ENCODE measurements at regions not wholly inside any gene's neighbourhood (a gene's known extent, or its start where the extent isn't known, plus 50 kb on each side); places are given as distances from the start of the nearest gene placed in this dataset.
"Not testable (repeated sequence)": the region's sequence is repeated elsewhere in the genome, so short reads cannot be mapped to it uniquely, and the experiment has no call there.

DNA sequence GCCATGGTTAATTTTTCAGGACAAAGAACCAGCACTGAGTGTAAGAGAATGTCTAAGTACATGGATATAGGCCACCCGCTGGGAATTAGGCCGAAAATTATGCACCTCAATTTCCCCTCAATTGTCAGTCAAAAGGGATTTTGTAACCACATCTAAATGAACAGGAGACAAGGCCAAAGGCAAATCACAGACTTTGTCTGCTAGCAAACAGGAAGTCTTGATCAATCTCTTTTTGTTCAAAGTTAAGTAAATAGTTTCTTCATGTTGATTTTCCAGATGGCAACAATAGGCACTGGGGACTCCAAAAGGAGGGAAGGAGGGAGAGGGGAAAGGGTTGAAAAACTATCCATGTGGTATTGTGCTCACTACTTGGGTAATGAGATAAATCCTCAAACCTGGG is 276.0 kb downstream of the COG6 start:
- no peaks in the 10 kb centered on the region for H3K27me3 ChIP-seq
- no peak for DNase-seq (ENCODE audit: low spot score in 2 of 2)
- no peaks in the 10 kb centered on the region for H3K36me3 ChIP-seq
- H3K9me3 ChIP-seq, result peaks cover 0 to 3% of the 10 kb centered on the region in 2 donors
- H3K4me1 ChIP-seq, result no peaks in the 10 kb centered on the region
- intact Hi-C loops (cut with DNase I; ENCODE audit: low total_unique reads), result no loop called here
- no peak for TF ChIP-seq POLR2A (IDR thresholded peaks at IDR 0.05)
- TF ChIP-seq CTCF (IDR thresholded peaks at IDR 0.05), result no peak
- no peak for TF ChIP-seq POLR2AphosphoS5 (IDR thresholded peaks at IDR 0.05)
- no peak overlapping the region for H3K27ac ChIP-seq
- H3K4me3 ChIP-seq, result no peak overlapping the region

DNA sequence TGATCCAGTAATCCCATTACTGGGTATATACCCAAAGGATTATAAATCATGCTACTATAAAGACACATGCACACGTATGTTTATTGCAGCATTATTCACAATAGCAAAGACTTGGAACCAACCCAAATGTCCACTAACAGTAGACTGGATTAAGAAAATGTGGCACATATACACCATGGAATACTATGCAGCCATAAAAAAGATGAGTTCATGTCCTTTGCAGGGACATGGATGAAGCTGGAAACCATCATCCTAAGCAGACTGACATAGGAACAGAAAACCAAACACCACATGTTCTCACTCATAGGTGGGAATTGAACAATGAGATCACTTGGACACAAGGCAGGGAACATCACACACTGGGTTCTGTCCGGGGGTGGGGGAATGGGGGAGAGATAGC is 277.1 kb downstream of the COG6 start:
- H3K27ac ChIP-seq; H3K27me3 ChIP-seq; DNase-seq (ENCODE audit: low spot score in 2 of 2); intact Hi-C loops (cut with DNase I; ENCODE audit: low total_unique reads); H3K4me3 ChIP-seq; H3K4me1 ChIP-seq; H3K36me3 ChIP-seq; H3K9me3 ChIP-seq: not testable (repeated sequence)

DNA sequence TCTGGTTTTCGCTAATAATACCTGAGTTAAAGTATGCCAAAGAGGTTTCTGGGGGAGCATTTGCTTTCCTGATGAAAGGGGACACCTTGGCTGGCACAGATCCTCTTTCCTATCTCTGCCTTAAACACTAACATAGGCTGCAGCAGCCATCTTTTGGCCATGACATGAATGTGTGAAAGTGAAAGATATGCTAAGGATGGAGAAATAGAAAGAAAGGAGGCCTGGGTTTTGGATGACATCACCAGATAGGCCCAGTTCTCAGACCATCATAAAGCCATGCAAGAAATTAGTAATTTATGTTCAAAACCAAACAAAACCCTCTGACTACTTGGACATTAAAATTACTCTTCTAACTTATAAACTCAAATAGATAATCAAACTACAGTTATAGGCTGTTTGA is 279.7 kb downstream of the COG6 start:
- intact Hi-C loops (cut with DNase I; ENCODE audit: low total_unique reads), result no loop called here
- no peak for TF ChIP-seq POLR2AphosphoS5 (IDR thresholded peaks at IDR 0.05)
- no peak for TF ChIP-seq CTCF (IDR thresholded peaks at IDR 0.05)
- TF ChIP-seq POLR2A (IDR thresholded peaks at IDR 0.05), result no peak
- DNase-seq (ENCODE audit: low spot score in 2 of 2), result no peak

DNA sequence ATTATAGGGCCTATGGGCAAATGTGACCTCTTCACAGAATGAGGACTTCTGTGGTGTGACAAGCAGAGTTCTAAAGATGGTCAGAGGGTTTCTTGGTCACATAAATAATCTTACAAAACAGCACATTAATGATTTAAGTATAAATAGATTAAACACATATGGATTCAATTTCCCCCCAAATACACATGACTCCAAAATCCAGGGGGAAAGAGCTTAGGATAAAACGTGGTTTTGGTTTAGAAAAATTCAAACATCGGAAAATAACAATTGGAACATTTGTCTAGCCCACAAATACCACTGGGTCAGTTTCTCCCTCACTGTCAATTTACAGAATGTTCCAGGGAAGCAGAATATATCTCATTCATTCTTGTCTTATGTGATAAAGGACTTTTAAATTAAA is 283.1 kb downstream of the COG6 start:
- intact Hi-C loops (cut with DNase I; ENCODE audit: low total_unique reads), result no loop called here
- no peak overlapping the region for H3K27ac ChIP-seq
- no peaks in the 10 kb centered on the region for H3K36me3 ChIP-seq
- H3K4me1 ChIP-seq, result no peaks in the 10 kb centered on the region
- no peaks in the 10 kb centered on the region for H3K27me3 ChIP-seq
- no peak for TF ChIP-seq POLR2A (IDR thresholded peaks at IDR 0.05)
- TF ChIP-seq POLR2AphosphoS5 (IDR thresholded peaks at IDR 0.05), result no peak
- no peak for TF ChIP-seq CTCF (IDR thresholded peaks at IDR 0.05)
- DNase-seq (ENCODE audit: low spot score in 2 of 2), result no peak
- H3K9me3 ChIP-seq, result peaks cover 0 to 3% of the 10 kb centered on the region in 2 donors
- no peak overlapping the region for H3K4me3 ChIP-seq

More for the DNA sequence above, 279.7 kb downstream of the COG6 start:
- Histone ChIP-seq H3K9me3 (peaks cover 0 to 3% of the 10 kb centered on the region in 2 donors), H3K27ac (no peak overlapping the region), H3K27me3 (no peaks in the 10 kb centered on the region), H3K4me3 (no peak overlapping the region), H3K36me3 (no peaks in the 10 kb centered on the region), H3K4me1 (no peaks in the 10 kb centered on the region)

DNA sequence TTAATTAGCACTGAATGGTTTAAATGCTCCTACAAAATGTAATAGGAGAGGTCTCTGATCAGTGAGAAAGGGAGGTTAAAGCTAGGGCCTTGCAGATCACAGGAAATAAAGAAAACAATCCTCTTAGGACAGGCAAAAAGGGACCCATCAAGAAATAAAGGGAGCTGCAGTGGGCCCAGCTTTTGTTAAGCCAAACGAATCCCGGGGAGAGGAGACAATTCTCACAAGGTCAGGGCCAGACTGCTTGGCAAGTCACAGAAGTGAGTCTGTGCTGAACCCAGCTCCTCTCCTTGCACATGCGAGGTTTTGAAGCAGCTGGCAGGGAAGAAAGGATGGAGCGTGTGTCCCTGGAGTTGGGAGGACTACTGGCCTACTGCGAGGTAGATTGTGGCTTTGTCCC is 285.8 kb downstream of the COG6 start:
- TF ChIP-seq POLR2A (IDR thresholded peaks at IDR 0.05) (no peak), CTCF (IDR thresholded peaks at IDR 0.05) (no peak), POLR2AphosphoS5 (IDR thresholded peaks at IDR 0.05) (no peak)
- DNase-seq (ENCODE audit: low spot score in 2 of 2), result no peak
- Histone ChIP-seq H3K27me3 (no peaks in the 10 kb centered on the region), H3K36me3 (no peaks in the 10 kb centered on the region), H3K27ac (no peak overlapping the region), H3K4me1 (no peaks in the 10 kb centered on the region), H3K4me3 (no peak overlapping the region), H3K9me3 (no peaks in the 10 kb centered on the region)
- intact Hi-C loops (cut with DNase I; ENCODE audit: low total_unique reads), result no loop called here

GRCh38 chr13:39941911-39942551 is 286.6 kb downstream of the COG6 start:
- no peaks in the 10 kb centered on the region for H3K36me3 ChIP-seq
- no peak overlapping the region for H3K4me3 ChIP-seq
- H3K27me3 ChIP-seq, result no peaks in the 10 kb centered on the region
- no peak overlapping the region for H3K27ac ChIP-seq
- intact Hi-C loops (cut with DNase I; ENCODE audit: low total_unique reads), result no loop called here
- no peak for DNase-seq (ENCODE audit: low spot score in 2 of 2)
- no peaks in the 10 kb centered on the region for H3K9me3 ChIP-seq
- TF ChIP-seq POLR2A (IDR thresholded peaks at IDR 0.05), result no peak
- no peak for TF ChIP-seq CTCF (IDR thresholded peaks at IDR 0.05)
- no peak for TF ChIP-seq POLR2AphosphoS5 (IDR thresholded peaks at IDR 0.05)
- no peaks in the 10 kb centered on the region for H3K4me1 ChIP-seq

All from breast epithelium (tissue), 4 donors.